GM18868 (cell line): ENCODE measurements at regions not wholly inside any gene's neighbourhood (a gene's known extent, or its start where the extent isn't known, plus 50 kb on each side); places are given as distances from the start of the nearest gene placed in this dataset.

Experiments
- ATAC-seq: cut with Tn5 transposase; IDR thresholded peaks from one replicate; pipeline ENCODE4 v1.9.1; 2021; ENCODE audit warnings: mild to moderate bottlenecking, moderate library complexity; ENCODE audit not compliant: unreplicated experiment

GRCh38 chr2:183991968-183992367, 606.4 kb upstream of the ZNF804A start:
- ATAC-seq: no peak

- peak; percentile 75 for ATAC-seq
Observed at GRCh38 chr2:183993052-183993451, 605.3 kb upstream of the ZNF804A start.

- no peak for ATAC-seq
Observed at GRCh38 chr2:183995632-183996031, 602.7 kb upstream of the ZNF804A start.

GRCh38 chr2:183996825-183997793, 601.2 kb upstream of the ZNF804A start:
- ATAC-seq: no peak

GRCh38 chr2:183998041-183998796, 600.1 kb upstream of the ZNF804A start:
- peak; percentile 85 for ATAC-seq

- peak; percentile 1 for ATAC-seq
Observed at GRCh38 chr2:183998797-183999190, 599.5 kb upstream of the ZNF804A start.

GRCh38 chr2:184004289-184004947, 593.9 kb upstream of the ZNF804A start:
- peak; percentile 93 for ATAC-seq

- peak; percentile 46 for ATAC-seq
Observed at GRCh38 chr2:184004948-184005672, 593.2 kb upstream of the ZNF804A start.

- ATAC-seq: no peak
Observed at GRCh38 chr2:184006998-184007397, 591.3 kb upstream of the ZNF804A start.

- no peak for ATAC-seq
Observed at GRCh38 chr2:184026961-184027360, 571.4 kb upstream of the ZNF804A start.

- ATAC-seq: no peak
Observed at GRCh38 chr2:184030245-184030644, 568.1 kb upstream of the ZNF804A start.

- ATAC-seq: no peak
Observed at GRCh38 chr2:184030989-184031388, 567.3 kb upstream of the ZNF804A start.

- no peak for ATAC-seq
Observed at GRCh38 chr2:184031402-184032147, 566.8 kb upstream of the ZNF804A start.

- no peak for ATAC-seq
Observed at GRCh38 chr2:184032983-184033382, 565.3 kb upstream of the ZNF804A start.

GRCh38 chr2:184037273-184037672, 561.1 kb upstream of the ZNF804A start:
- ATAC-seq: no peak

- ATAC-seq: no peak
Observed at GRCh38 chr2:184039493-184039892, 558.8 kb upstream of the ZNF804A start.

- no peak for ATAC-seq
Observed at GRCh38 chr2:184040230-184040629, 558.1 kb upstream of the ZNF804A start.

- no peak for ATAC-seq
Observed at GRCh38 chr2:184041077-184041476, 557.3 kb upstream of the ZNF804A start.

GRCh38 chr2:184041777-184042176, 556.6 kb upstream of the ZNF804A start:
- ATAC-seq: no peak

- ATAC-seq: no peak
Observed at GRCh38 chr2:184047536-184047935, 550.8 kb upstream of the ZNF804A start.
